DMS53 treated with DMSO at 0.1 percent for 48 hours (cell line): ENCODE measurements at regions not wholly inside any gene's neighbourhood (a gene's known extent, or its start where the extent isn't known, plus 50 kb on each side); places are given as distances from the start of the nearest gene placed in this dataset.
"Not testable (repeated sequence)": the region's sequence is repeated elsewhere in the genome, so short reads cannot be mapped to it uniquely, and the experiment has no call there.

Source experiments
- DNase-seq: peaks from one replicate; lab custom pipeline; 2025; ENCODE audit not compliant: unreplicated experiment; lab: John Stamatoyannopoulos, UW

GRCh38 chr16:52657924-52658323, 111.0 kb upstream of the TOX3 start:
- no peak for DNase-seq

GRCh38 chr16:52655916-52656315, 109.0 kb upstream of the TOX3 start:
- not testable (repeated sequence) for DNase-seq

GRCh38 chr16:52655156-52655555, 108.2 kb upstream of the TOX3 start:
- DNase-seq: not testable (repeated sequence)

GRCh38 chr16:52652033-52652432, 105.1 kb upstream of the TOX3 start:
- no peak for DNase-seq

- DNase-seq: no peak
Observed at GRCh38 chr16:52650789-52651188, 103.8 kb upstream of the TOX3 start.

GRCh38 chr16:52650318-52650717, 103.4 kb upstream of the TOX3 start:
- DNase-seq: no peak

- no peak for DNase-seq
Observed at GRCh38 chr16:52649870-52650269, 102.9 kb upstream of the TOX3 start.

DNA sequence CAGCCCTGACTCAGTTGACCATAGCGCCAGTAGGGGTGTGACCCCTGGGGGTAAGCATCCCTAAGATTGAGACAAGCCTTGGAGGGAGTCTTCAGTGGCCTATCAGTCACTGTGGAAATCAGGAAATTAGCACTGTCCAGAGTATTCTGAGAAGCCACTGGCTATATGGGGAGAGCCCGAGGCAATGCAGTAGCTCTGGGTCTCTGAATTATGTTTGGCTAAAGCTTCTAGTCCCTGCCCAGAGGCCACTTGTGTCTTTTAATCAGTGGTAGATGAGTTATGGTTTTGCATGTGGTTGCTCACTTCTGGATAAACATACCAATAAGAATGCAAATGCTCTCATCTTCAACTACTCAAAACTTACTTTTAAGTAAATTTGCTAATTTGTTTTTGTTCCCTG, 100.6 kb upstream of the TOX3 start:
- DNase-seq: no peak

- no peak for DNase-seq
Observed at GRCh38 chr16:52643006-52643405, 96.1 kb upstream of the TOX3 start.

DNA sequence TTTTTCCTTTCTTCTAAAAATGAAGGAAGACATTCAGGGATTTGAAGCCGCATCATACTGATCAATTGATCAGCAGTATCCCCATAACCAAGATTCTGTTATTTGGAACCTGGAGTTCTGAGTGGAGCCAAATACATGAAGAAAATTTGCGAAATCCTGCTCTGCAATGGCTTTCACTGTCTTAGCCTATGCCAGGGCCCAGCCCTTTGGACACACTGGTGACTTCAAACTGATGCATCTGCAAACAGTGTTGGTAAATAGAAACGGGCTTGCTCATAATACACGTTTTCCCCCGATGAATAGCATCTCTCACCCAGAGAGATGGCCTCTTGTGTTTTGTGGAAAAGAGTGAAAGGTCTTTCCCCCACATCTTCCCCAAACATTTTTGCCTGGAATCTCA, 87.6 kb upstream of the TOX3 start:
- peak; percentile 7 for DNase-seq

DNA sequence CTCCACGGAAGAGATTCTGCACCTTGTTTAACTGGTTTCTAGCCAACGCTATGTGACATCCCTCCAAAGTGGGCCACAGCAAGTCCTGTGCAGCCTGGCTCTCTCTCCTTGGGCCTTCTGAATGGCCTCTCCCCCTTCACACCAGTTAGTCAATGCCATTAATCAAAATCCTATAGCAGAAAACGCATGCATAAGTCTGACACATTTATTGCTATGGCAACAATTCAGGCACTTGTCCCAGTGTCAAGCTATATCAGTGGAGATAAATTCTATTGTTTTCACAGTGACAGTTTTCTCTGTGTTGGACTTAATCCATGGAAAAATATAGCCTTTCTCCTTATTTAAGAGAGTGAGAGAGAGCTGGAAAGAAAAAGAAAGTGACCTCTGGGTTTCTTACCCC, 87.2 kb upstream of the TOX3 start:
- no peak for DNase-seq

GRCh38 chr16:52633230-52633629, 86.3 kb upstream of the TOX3 start:
- no peak for DNase-seq

DNA sequence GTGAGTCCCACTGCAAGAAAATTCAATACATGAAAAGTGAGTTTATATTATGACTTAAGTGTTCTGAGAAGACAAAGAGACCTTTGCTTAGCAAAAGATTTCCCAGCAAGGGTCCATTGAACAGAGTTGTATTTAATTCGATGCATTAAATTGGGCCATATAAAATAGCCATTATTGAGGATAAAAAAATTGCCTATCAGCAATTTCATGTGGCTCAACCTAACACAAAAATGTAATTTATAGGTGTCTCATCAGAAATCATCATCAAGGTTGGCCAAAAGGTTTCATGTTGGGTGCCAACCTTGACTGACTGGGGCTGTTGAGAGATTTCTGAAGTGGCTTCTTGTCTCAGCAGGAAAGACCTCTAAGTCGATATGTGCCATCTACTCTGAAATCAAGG, 84.8 kb upstream of the TOX3 start:
- no peak for DNase-seq

DNA sequence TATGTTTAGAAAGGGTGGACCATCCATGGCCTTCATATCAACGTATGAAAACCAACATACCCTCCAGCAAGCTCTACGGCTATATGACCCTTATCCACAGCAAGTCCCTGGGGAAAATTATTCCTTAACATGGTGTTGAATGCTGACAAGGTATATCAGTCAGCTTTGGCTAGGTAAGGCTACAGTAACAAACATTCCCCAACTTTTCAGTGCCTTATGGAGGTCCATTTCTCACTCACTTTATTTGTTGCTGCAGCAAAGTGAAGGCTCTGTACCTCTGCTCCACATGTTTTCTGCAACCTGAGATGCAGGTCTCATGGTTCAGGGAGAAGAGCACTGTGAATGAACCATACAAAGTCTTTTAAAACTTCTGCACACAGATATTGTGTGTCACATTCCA, 83.8 kb upstream of the TOX3 start:
- no peak for DNase-seq

GRCh38 chr16:52629296-52629695, 82.4 kb upstream of the TOX3 start:
- no peak for DNase-seq

- no peak for DNase-seq
Observed at GRCh38 chr16:52624891-52625290, 77.9 kb upstream of the TOX3 start.

DNA sequence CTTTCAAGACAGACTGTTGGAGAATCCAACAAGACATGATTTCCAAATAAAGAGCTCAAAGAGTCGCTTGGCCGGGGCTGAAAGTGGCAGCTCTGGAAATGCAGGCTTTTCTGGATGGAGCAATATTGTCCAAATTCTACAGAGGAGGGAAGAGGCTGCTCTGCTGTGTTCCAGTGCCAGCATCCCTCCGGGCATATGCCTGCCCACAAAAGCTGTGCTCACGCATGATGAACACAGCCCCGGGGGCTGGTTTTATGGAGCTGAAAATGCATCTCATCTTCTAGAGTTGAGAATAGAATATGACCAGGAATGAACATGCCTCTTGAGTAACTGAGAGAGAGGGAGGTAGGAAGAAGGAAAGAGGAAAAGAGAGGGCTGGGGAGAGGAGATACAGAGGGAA, 74.7 kb upstream of the TOX3 start:
- DNase-seq: no peak

DNA sequence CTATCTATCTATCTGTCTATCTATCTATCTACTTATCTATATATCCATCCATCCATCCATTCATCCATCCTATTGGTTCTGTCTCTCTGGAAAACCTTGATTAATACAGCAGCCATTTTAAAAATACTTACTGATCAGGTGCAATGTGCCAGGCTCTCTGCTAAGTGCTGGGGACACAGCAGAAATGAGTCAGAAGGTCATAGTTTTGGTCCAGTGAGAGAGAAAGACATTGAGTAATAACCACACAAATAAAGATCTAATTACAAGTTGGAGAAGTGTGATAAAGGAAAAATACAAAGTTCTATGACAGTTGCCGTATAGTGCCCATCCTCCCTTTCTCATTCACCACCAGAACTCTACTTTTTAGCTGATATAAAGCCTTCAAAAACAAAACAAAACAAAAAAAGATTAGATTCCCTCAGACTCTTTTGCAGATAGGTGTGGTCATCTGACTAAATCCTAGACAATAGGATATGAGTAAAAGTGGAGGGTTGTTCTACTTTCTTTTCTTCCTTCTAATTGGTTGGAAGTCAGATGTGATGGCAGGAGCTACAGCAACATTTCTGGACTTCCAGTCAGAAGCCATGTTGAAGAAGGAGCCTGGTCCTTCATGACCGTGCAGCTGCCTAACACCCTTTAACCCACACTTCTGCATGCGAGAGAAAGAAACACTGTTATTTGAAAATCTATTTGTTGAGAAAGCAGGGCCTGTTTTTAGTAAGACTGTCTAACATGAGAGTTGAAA, 72.0 kb upstream of the TOX3 start:
- no peak for DNase-seq

DNA sequence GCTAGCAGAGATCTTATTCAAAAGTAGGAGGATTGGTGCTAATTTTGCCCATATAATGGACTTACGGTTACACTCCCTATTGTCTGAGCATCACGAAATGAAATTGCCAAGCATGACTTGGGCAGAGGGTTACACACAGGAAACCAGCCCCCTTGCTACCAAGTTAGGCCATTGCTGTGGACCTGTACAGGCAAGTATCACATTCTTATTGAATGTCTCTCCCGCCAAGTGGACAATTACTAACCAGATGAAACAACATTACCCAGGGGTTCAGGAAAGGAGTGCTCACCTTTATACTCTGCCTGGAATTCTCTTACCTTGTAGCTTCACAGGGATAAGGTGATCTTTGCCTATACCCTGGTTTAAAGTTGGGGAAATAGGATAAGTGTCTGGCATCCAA, 70.6 kb upstream of the TOX3 start:
- DNase-seq: no peak

GRCh38 chr16:52613508-52613907, 66.6 kb upstream of the TOX3 start:
- no peak for DNase-seq

DNA sequence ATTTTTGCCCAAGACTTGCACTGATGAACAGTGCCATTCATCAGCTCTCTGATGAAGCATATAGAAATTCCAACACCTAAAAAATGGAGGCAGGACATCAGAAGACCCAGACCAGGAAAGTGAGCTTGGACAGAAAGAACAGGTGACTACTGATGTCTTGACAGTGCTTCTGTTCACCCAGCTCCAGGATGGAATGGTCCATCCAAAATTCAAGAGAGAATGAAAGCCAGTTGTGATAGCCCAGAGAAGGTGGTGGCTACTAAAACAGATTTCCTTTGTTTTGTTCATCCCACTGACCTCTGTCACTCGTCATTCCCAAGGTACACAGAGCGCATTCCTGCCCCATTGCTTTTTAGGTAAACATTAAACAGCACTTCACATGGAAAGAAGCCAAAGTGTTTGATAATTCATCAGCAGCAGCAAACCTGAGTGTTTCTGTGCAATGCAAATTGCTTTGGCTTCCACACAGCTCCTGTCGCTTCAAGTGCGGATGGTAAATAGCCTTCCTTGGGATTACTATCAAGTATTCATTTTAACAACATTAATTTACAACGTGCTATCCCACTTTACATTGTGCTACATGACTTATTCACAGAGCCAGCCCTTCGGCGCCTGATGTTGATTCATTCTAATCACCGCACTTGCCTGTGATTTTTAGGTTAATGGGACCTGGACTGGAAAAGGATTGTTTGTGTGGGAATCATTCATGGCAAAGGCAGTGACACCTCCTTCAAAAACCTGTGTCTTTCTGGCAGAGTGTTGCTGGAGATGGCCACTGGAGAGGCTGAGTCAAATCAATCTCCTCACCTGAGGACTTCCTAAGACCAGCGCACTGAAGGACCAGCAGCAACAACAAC, 65.1 kb upstream of the TOX3 start:
- peak; percentile 88 for DNase-seq

GRCh38 chr16:52603015-52603414, 56.1 kb upstream of the TOX3 start:
- DNase-seq: no peak
